GM18873 (cell line): ENCODE measurements at regions not wholly inside any gene's neighbourhood (a gene's known extent, or its start where the extent isn't known, plus 50 kb on each side); places are given as distances from the start of the nearest gene placed in this dataset.
"Not testable (repeated sequence)": the region's sequence is repeated elsewhere in the genome, so short reads cannot be mapped to it uniquely, and the experiment has no call there.

ENCODE experiments used
- ATAC-seq: cut with Tn5 transposase; IDR thresholded peaks from one replicate; pipeline ENCODE4 v1.9.1; 2021; ENCODE audit warnings: mild to moderate bottlenecking, moderate library complexity, moderate number of reproducible peaks; ENCODE audit not compliant: unreplicated experiment, low FRiP score

GRCh38 chr21:27908816-27909215 lies 941.9 kb upstream of the ADAMTS5 start:
- ATAC-seq: not testable (repeated sequence)

DNA sequence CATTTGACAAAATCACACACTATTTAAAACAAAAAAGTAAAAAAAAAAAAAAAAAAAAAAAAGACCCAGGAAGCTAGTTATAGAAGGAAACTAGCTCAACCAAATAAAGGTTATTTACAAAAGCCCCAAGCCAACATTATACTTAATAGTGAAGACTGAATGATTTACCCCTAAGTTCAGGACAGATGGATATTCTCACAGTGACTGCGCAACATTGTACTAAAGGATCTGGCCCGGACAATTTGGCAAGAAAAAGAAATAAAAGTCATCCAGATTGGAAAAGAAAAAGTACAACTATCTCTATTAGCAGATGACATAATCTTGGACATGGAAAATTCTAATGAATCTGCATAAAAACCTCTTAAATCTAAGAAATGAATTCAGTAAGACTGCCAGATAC lies 936.0 kb upstream of the ADAMTS5 start:
- not testable (repeated sequence) for ATAC-seq

DNA sequence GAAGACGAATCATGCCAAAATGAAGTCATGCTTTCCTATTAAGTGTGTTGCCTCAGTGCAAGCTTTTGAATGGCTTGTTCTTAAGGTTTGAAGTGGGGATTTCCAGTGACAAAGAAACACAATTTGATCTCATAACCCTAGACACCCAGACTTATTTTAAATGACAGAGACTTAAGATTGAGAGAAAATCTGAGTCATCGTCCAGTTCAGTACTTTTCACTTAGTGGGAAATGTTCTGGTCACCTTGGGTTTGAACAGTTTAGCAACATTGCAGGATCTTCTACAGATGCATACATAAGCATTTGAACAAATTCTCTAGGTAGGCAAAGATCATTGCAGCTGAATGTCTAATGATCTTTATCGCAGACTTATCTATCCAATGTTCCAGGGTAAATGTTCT lies 926.7 kb upstream of the ADAMTS5 start:
- ATAC-seq: not testable (repeated sequence)

- ATAC-seq: not testable (repeated sequence)
Measured at GRCh38 chr21:27891495-27891894, 924.6 kb upstream of the ADAMTS5 start.

- not testable (repeated sequence) for ATAC-seq
Measured at GRCh38 chr21:27887808-27888455, 921.0 kb upstream of the ADAMTS5 start.

DNA sequence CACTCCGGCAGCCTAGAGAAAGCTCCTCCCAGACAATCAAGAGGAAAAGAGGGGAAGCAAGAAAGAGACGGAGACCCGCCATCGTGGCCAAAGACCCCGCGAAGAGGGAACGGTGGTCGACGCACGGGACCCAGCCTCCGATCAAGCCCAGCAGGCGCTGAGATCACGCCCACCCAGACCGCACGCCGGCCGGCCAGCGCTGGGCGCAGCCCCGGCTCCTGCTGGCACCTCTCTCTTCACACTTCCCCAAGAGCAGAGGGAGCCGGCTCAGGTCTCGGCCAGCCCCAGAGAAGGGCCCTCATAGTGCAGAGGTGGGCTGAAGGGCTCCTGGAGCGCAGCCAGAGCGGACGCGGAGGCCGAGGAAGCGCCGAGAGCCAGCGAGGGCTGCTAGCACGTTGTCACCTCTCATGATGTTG lies 918.4 kb upstream of the ADAMTS5 start:
- no peak for ATAC-seq

- not testable (repeated sequence) for ATAC-seq
Measured at GRCh38 chr21:27881331-27881730, 914.4 kb upstream of the ADAMTS5 start.

DNA sequence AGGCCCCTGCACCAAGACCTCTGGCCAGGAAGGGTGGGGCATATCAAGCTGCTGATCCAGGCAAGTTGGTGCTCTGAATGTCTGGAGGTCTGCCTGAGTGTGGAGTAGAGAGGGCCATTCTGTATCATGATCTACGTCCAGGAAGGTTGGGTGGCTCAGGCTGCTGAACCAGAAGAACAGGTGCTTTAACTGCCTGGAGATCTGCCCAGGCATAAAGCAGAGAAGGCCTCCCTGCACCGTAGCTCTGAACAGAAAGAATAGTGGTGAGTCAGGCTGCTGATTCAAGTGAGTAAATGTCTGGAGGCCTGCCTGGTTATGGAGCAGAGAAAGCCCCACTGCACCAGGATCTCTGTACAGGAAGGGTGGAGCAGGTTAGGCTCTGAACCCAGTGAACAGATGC lies 905.5 kb upstream of the ADAMTS5 start:
- not testable (repeated sequence) for ATAC-seq

DNA sequence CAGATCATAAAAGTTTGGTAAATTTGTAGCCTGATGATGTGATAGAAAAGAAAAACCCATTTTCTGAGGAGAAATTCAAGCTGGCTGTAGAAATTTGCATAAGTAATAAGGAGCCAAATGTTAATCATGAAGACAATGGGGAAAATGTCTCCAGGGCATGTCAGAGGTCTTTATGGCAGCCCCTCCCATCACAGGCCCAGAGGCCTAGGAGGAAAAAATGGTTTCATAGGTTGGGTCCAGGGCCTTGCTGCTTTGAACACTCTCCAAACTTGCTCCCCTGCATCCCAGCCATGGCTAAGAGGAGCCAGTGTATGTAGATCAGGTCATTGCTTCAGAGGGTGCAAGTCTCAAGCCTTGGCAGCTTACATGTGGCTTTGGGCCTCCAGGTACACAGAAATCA lies 903.9 kb upstream of the ADAMTS5 start:
- not testable (repeated sequence) for ATAC-seq

DNA sequence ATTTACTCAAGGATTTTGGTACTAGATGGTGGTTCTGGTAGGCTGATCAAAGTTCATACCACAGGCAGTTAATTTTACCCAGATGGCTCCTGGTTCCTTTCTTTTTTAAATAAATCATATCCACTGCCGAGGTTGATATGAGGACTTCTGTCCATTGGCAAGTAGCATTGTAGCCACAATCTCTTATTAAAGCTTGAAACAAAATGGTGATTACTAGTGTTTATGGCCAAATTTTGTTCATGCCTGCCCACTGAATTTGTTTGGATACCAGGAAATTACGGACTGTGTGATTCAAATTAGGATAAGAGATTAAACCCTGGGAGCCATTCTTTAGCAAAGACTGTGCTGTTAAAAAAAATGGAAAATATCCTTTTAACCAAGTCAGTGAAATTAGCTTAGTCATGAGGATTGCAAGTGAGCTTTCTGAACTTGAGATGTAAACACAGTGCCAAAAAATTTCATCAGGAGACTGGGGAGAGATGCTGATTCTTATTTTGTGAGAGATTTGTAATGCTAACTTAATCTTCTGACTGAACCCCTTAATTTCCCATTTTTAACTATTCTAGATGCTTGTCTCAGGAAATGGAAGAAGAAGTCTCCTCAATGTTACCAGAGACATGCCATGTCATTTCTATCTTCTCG lies 893.5 kb upstream of the ADAMTS5 start:
- ATAC-seq: not testable (repeated sequence)

GRCh38 chr21:27858053-27858825 lies 891.4 kb upstream of the ADAMTS5 start:
- not testable (repeated sequence) for ATAC-seq

GRCh38 chr21:27856988-27857387 lies 890.1 kb upstream of the ADAMTS5 start:
- not testable (repeated sequence) for ATAC-seq

GRCh38 chr21:27841084-27841672 lies 874.3 kb upstream of the ADAMTS5 start:
- ATAC-seq: no peak

DNA sequence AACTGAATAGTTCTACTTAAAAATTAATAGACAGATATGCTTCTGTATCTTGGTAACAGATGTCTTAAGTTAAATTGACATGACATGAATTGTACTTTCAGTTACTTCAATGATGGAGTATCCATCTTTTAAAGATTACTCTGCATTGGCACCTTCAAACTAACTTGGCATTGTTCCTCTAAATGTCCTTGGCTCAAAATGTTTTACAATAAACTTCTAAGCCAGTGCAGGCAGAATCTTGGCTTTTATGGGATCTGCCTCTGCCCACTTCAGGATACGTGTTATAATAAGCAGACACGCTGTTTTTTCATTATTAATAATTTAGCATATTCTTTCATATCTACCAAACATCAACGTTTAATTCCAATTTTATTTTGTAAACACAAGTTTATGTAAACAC lies 873.4 kb upstream of the ADAMTS5 start:
- ATAC-seq: no peak

GRCh38 chr21:27839512-27840115 lies 872.7 kb upstream of the ADAMTS5 start:
- ATAC-seq: no peak

DNA sequence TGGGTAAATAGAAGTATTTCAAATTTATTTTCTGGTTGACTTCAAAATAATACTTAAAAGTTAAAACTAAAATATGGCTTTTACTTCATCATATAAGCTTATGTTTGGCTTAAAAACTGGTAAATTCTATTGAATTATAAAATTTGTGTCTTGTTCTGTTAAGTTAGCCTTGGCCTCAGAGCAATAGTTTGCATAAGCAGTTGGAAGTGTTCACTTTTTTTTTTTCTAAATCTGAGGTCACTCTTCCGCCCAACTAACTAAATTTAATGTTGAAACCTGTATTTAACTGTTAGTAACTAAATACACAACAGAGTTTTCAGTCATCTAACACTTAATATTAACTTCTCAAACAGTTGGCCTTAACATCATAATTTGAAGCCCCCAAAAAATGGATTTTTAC lies 871.7 kb upstream of the ADAMTS5 start:
- ATAC-seq: no peak

- ATAC-seq: no peak
Measured at GRCh38 chr21:27837936-27838335, 871.0 kb upstream of the ADAMTS5 start.

DNA sequence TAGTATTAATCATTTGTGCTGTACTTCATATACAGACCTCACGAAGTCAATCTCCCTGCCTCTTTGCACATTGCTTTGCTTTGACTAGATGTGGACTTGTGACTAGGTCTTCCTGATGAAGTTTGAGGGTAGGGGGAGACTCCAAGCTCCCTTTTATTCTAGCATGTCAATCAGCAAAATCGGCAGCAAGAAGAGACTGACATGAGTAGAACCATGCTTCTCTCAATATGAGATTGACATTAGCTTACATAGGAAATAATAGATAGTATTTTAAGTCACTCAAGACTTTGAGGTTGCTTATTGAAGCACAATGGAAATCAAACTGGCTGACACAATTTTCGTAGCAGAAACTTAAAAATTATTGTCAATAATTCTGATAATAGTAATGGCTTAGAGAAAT lies 866.4 kb upstream of the ADAMTS5 start:
- no peak for ATAC-seq

- ATAC-seq: no peak
Measured at GRCh38 chr21:27831816-27832569, 865.1 kb upstream of the ADAMTS5 start.

GRCh38 chr21:27831177-27831576 lies 864.3 kb upstream of the ADAMTS5 start:
- ATAC-seq: no peak
